Omental fat pad (tissue), 3 donors: ENCODE measurements at regions not wholly inside any gene's neighbourhood (a gene's known extent, or its start where the extent isn't known, plus 50 kb on each side); places are given as distances from the start of the nearest gene placed in this dataset.

Experiments
- ATAC-seq: fragments of 150-250 bp; one replicate; pipeline ENCODE4 v1.9.1; 2016; ENCODE audit warnings: mild to moderate bottlenecking, moderate library complexity; ENCODE audit not compliant: low FRiP score
- DNase-seq: peaks from one replicate; pipeline ENCODE4 v3.0.0-alpha.2; 2019; ENCODE audit warnings: low spot score
- CTCF ChIP-seq, 3 donors: fragments of 450-650 bp; IDR thresholded peaks; one replicate each; pipeline ENCODE4 v1.5.1; 2016 to 2017; ENCODE audit warnings: antibody characterized with exemption in 3 of 3, mild to moderate bottlenecking in 3 of 3, moderate library complexity in 2 of 3

DNA sequence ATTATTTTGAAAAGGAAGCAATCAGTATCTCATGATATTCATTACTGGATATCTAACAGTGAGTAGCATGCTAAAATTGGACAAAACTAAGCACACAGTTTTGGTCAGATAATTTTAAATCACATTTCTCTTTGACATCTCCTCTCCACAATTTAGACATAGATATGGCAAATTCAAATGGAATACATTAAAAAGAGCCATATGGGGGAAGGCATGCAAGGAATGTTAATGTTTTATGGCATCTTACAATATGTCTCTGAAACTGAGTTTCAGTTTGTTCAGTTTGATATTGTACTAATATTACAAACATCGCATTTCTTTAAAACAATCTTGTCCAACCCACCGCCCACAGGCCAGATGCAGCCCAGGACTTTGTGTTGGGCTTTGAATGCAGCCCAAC, 151.0 kb downstream of the HTR1A start:
- no peak for TF ChIP-seq CTCF (IDR thresholded peaks at IDR 0.05)
- no peak for ATAC-seq
- DNase-seq, result no peak

- ATAC-seq, result no peak
- TF ChIP-seq CTCF (IDR thresholded peaks at IDR 0.05), result no peak
- no peak for DNase-seq
Measured at GRCh38 chr5:63805151-63805550, 157.1 kb downstream of the HTR1A start.

- no peak for TF ChIP-seq CTCF (IDR thresholded peaks at IDR 0.05)
- ATAC-seq (no peak), DNase-seq (no peak)
Measured at GRCh38 chr5:63803165-63803564, 159.1 kb downstream of the HTR1A start.

DNA sequence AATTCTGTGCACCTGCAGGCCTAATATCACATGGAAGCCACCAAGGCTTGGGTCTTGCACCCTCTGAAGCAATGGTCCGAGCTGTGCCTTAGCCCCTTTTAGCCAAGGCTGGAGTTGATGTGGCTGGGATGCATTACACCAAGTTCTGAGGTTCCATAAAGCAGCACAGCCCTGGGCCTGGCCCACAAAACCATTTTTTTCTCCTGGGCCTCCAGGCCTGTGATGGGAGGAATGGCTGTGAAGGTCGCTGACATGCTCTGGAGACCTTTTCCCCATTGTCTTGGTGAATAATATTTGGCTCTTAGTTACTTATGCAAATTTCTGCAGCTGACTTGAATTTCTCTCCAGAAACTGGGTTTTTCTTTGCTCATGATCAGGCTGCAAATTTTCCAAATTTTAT, 167.3 kb downstream of the HTR1A start:
- ATAC-seq (no peak), DNase-seq (no peak)
- no peak for TF ChIP-seq CTCF (IDR thresholded peaks at IDR 0.05)

GRCh38 chr5:63794296-63794695, 167.9 kb downstream of the HTR1A start:
- no peak for DNase-seq
- ATAC-seq, result no peak
- TF ChIP-seq CTCF (IDR thresholded peaks at IDR 0.05), result no peak

- no peak for TF ChIP-seq CTCF (IDR thresholded peaks at IDR 0.05)
- DNase-seq (no peak), ATAC-seq (no peak)
Measured at GRCh38 chr5:63774939-63775338, 187.3 kb downstream of the HTR1A start.

DNA sequence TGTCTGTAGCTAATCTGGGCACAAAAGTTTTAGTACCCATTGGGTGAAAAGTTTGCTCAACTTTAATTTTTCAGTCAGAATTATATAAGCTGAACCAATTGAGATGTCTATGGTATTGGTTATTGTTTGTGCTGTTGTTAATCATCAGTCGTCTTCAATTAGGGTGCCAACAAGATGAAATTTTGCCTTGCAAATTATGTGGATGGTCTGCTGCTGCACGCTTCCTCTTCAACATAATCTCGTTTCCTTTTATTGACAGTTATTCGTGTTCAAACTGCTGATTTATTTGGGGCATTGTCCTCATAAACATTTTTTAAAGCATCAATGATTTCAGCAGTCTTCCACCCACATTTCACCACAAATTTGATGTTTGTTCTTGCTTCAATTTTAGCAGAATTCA, 194.0 kb downstream of the HTR1A start:
- DNase-seq, result no peak
- no peak for ATAC-seq
- TF ChIP-seq CTCF (IDR thresholded peaks at IDR 0.05), result no peak
